ENCODE measurements at regions not wholly inside any gene's neighbourhood (a gene's known extent, or its start where the extent isn't known, plus 50 kb on each side); places are given as distances from the start of the nearest gene placed in this dataset.
"Not testable (repeated sequence)": the region's sequence is repeated elsewhere in the genome, so short reads cannot be mapped to it uniquely, and the experiment has no call there.

DNA sequence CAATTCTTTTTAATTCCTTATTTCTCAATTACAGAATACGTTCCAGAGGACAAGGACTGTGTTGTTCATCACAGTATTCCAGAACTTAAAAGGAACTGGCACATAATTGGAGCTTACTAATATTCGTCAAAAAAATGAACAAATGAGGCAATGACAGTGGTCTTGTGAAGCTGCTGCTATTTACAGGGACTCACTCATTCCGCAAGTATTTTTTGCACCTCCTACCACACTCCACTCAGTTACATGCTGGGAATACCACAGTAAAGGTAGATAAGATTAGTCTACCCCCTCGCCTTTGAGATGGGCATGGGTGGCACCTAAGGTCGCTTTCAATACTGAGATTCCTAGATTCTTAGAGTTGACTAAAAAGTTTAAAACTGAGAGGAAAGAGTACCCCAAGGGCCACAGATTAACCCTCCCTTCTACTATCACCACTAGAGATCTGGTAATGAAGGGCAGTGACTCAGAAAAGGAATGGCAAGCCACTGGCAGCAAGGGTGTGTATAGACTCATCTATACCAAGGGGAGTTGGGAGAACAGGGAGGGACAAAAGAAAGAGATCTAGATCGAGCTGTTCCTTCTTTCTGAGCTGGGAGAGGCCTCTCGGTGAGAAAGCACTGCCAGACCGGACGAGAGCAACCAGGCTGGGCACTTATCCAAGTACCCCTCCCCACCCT, 85.0 kb downstream of the RPL27A start:
- peak in 1 of 2 donors; percentile 13 for ATAC-seq
- intact Hi-C loops (cut with DNase I), result no loop called here

DNA sequence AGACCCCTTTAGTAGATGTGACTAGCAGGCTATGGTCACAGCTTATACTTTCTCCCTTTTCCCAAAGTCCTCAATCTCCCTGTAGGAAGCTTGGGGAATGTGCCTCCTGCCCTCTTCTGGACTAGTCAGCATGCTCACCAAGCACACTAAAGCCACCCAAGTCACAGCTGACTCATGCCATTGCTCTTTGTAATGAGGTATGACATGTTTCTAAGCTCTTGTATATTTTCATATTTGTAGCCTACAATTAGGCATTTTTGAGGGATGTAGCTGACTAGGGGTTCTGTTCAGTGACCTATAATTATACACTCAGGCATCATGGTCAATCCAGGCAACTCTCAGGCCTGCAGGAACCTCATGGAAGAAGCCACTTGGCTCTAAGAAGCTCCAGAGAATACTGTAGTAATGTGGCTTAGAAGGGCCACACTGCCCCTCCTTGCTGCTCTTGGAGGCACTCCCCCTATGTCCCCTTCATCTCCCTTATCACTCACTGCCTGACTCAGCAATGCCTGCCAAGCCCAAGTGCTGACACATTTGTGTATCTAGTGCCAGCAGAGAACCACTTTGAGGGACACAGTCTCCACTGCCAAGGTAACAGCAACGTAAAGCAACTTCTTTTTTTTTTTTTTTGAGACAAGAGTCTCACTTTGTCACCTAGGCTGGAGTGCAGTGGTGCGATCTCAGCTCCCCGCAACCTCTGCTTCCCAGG, 86.2 kb downstream of the RPL27A start:
- ATAC-seq, result peak; percentile 77 to 85
- intact Hi-C loops (cut with DNase I), result no loop called here
- DNase-seq, result peak; percentile 65

More for the DNA sequence above, 85.0 kb downstream of the RPL27A start:
- DNase-seq, result no peak

- DNase-seq, result no peak
- no peak for ATAC-seq
- intact Hi-C loops (cut with DNase I), result loop anchor here in 1 of 2 donors (5.0 kb wide), 1 partner anchor 34 kb away; no protein-coding TSS in a partner anchor
Measured at GRCh38 chr11:8772571-8773519, 90.3 kb downstream of the RPL27A start.

DNA sequence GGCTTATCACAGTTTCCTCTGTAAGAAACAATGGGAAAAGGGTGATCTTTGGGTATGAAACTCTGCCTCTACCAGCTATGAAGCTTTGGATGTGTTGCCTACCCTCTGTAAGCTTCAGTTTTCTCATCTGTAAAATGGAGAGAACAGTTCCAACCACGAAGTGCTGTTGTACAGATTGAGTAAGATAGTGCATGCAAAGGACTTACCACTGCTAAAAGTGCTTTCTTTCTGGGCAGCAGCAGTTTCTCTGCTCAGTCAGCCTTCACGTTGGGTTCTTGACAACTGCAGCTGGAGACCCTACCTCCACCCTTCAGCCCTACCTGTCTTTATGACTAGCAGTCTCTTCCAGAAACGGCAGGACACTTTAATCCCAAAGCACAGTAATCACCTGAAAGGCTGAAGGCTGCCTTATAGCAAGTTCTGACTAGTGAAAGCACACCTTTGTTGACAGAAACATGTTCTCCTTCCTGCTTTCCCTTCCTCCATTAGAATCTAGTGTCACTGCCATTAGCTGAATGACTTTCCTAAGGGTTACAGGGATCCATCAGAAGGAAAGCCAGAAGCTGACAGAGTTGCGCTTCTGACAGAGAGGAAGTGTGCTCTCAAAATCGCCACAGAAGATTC, 91.4 kb downstream of the RPL27A start:
- ATAC-seq, result no peak

DNA sequence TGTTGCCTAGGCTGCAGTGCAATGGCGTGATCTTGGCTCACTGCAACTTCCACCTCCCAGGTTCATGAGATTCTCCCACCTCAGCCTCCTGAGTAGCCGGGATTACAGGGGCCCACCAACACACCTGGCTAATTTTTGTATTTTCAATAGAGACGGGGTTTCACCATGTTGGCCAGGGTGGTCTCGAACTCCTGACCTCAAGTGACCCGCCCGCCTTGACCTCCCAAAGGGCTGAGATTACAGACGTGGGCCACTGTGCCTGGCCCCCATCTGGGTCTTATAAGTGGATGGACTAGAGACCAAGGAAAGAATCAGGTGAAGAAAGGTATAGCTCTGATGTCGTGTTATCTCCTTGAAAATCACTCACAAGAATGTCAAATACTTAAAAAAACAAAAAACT, 92.3 kb downstream of the RPL27A start:
- ATAC-seq, DNase-seq: not testable (repeated sequence)
- intact Hi-C loops (cut with DNase I), result loop anchor here in 1 of 2 donors (5.0 kb wide), 2 partner anchors 32 to 58 kb away; no protein-coding TSS in a partner anchor

More for the DNA sequence above, 91.4 kb downstream of the RPL27A start:
- DNase-seq, result no peak
- intact Hi-C loops (cut with DNase I), result loop anchor here in 1 of 2 donors (5.0 kb wide), 1 partner anchor 33 kb away; no protein-coding TSS in a partner anchor

GRCh38 chr11:8775332-8775731, 92.7 kb downstream of the RPL27A start:
- DNase-seq, result no peak
- ATAC-seq, result peak in 1 of 2 donors; percentile 29
- intact Hi-C loops (cut with DNase I), result loop anchor here in 1 of 2 donors (5.0 kb wide), 1 partner anchor 58 kb away; no protein-coding TSS in a partner anchor

GRCh38 chr11:8775734-8776133, 93.1 kb downstream of the RPL27A start:
- ATAC-seq (no peak), DNase-seq (no peak)
- intact Hi-C loops (cut with DNase I), result loop anchor here in 1 of 2 donors (5.0 kb wide), 1 partner anchor 58 kb away; no protein-coding TSS in a partner anchor

DNA sequence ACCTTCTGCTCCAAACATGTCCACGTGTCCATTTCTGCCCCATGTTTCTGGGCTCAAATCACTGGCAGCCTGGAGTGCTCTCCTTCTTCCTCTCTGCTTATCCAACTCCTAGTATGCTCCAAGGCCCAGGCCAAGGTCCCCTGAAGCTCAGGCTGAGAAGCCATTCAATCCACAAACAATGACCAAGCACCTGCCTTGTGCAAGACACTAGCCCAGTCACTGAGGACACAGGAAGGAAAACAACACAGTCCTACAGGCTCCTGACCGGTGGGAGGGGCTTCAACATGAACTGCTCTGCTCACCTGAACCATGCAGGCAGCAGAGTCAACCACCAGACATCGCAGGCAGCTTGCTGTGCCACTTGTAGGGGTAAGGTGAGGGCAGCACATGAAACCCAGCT, 93.6 kb downstream of the RPL27A start:
- no peak for ATAC-seq
- intact Hi-C loops (cut with DNase I), result loop anchor here in 1 of 2 donors (5.0 kb wide), 1 partner anchor 59 kb away; no protein-coding TSS in a partner anchor

DNA sequence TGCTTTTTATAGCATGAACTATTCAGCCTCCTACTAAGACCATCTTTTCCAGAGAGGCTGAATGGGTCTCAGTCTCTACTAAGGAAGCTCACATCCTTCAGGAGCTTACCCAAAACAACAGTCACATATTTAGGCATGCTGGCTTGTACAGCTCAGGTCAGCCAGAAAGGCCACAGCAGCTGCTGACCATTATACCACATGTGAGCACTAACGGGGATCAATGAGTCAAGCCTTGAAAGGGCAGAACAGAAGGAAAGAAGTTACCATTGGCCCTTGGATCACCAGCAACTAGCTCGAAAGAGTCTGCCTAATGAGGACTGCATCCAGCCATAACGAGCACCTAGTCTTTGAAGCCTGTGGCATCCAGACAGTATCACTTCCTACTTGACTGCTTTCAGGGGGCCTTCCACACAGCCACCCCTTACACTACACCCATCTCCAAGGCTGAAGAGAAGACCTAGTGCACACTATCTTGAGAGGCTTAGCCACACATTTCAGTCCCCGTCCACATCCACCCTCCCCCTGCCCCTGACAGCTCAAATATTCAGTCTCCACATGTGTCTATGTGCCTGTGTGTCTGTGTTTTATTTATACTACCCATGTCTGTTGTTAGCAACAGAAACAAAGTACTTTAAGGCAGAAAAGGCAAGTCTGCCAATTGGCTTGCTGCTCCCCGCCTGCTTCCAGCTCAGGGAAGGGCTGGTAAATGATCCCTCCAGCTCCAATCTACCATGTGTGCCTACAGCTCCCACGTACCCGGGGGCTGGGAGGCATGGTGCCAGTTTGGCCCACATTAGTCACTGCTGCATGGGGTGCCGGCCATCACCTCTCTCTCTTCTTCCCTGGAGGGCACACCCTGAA, 95.5 kb downstream of the RPL27A start:
- peak; percentile 76 for DNase-seq
- intact Hi-C loops (cut with DNase I), result loop anchor here in 1 of 2 donors (5.0 kb wide), 1 partner anchor 61 kb away; no protein-coding TSS in a partner anchor
- ATAC-seq, result peak; percentile 79 to 82

More for the DNA sequence above, 93.6 kb downstream of the RPL27A start:
- no peak for DNase-seq

DNA sequence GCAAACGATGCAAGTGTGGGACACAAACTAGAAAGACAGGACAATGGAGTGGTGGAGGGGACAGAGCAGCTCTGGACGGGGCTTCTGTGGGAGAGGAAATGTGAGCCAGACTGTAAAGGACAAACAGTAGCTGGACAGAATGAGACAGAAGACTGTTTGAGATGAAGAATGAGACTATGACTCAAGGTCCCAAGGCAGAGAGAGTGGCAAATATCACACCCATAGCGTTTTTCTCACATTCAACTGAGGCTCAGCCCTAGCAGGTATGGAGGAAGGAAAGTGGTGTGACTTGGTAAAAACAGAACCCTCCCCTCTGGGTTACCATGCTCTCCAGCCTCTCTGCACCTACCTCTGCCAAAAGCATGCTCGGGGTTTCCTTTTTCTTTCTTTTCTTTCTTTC, 96.5 kb downstream of the RPL27A start:
- DNase-seq (no peak), ATAC-seq (peak in 1 of 2 donors; percentile 37)
- intact Hi-C loops (cut with DNase I), result loop anchor here in 1 of 2 donors (5.0 kb wide), 1 partner anchor 62 kb away; no protein-coding TSS in a partner anchor

GRCh38 chr11:8779732-8780131, 97.1 kb downstream of the RPL27A start:
- no peak for ATAC-seq
- intact Hi-C loops (cut with DNase I), result loop anchor here in 1 of 2 donors (5.0 kb wide), 1 partner anchor 62 kb away; no protein-coding TSS in a partner anchor
- no peak for DNase-seq

DNA sequence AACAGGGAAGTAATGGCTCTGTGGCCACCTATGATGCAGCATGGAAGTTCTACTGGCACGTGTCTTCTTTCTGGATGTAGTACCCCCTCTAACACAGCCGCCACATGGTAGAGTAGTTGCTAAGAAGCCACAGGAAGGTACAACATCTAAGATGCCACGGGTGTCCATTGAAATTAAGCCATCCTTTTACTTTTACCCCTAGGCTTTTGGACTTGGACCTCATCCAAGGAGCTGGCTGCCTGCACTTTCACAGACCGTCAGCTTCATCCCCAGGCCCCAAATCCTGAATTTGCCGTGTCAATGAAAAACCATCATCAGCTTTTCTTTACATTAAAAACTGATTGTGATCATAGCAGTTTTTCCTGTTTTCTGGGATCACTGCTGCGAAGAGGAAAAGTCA, 102.4 kb downstream of the RPL27A start:
- DNase-seq (no peak), ATAC-seq (no peak)
- intact Hi-C loops (cut with DNase I), result no loop called here

DNA sequence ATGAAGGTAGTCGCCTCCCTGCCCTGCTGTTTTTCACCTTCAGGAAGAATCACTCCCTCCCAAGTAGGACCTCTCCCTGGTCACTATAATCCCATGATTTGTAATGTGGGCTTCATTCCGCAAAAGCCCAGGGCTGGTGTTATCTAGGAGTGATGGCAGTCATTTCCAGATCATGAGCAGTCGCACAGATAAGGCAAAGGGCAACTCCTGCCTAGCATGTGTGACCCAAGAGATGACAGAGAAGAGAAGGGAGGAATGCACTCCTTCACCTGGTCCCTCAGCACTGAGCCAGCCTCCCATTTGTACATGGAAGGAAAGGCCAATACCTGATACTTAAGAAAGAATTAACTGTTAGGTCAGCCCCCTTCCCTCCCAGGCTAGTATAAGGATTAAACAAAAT, 102.9 kb downstream of the RPL27A start:
- intact Hi-C loops (cut with DNase I), result no loop called here
- DNase-seq (no peak), ATAC-seq (no peak)

GRCh38 chr11:8785998-8786397, 103.4 kb downstream of the RPL27A start:
- intact Hi-C loops (cut with DNase I), result no loop called here
- no peak for DNase-seq
- ATAC-seq, result no peak

DNA sequence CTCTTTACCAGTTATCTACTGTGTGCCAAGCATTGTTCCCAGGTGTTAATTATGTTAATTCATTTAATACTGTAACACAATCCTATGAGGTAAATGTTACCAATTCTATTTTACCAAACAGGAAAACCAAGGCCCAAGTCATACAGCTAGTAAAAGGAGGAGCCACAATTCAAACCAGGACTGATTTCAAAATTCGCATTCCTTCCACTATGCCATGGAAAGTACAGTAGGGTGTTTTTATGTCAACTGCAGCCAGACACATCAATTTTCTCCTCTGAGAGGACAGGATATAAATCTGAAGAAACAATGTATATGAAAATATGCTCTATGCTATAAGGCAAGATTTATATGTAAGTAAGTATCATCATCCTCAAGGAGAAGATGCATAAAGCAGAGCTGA, 104.3 kb downstream of the RPL27A start:
- peak in 1 of 2 donors; percentile 19 for ATAC-seq
- DNase-seq, result no peak
- intact Hi-C loops (cut with DNase I), result no loop called here

- no peak for DNase-seq
- intact Hi-C loops (cut with DNase I), result no loop called here
- peak in 1 of 2 donors; percentile 80 for ATAC-seq
Measured at GRCh38 chr11:8787372-8787771, 104.8 kb downstream of the RPL27A start.

DNA sequence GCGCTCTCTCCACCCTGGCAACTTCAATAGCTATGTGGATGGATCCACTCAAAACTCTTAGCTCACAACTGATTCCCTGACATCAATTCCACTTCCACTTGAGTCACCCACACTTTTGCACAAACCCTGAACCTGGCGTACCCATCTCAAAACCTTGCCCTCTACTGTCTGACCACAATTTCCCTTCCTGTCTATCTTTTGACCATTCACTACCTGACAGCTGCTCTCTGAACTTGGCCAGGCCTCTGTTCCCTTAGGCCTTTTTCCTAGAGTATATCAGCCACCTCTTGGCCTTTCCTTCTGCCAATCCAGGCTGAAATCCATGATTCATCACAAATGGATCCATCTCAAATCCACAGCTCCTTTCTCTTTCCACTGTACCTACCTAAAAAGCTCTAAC, 106.0 kb downstream of the RPL27A start:
- intact Hi-C loops (cut with DNase I), result no loop called here
- ATAC-seq, result no peak
- no peak for DNase-seq

Data from left cardiac atrium (tissue), 4 donors.